ENCODE measurements at regions not wholly inside any gene's neighbourhood (a gene's known extent, or its start where the extent isn't known, plus 50 kb on each side); places are given as distances from the start of the nearest gene placed in this dataset.

- TF ChIP-seq CTCF (conservative IDR thresholded peaks at IDR 0.05 in 1 of 2, IDR thresholded peaks at IDR 0.05 in 1 of 2; ENCODE audit: low read depth in 1 of 2, low read length in 2 of 2) (no peak), EZH2 (IDR thresholded peaks at IDR 0.05; ENCODE audit: low read length, missing control alignments) (no peak)
Measured at GRCh38 chr9:78848061-78848460, 551.1 kb downstream of the PSAT1 start.
